Upper lobe of right lung (tissue), 1 donor: ENCODE measurements at regions not wholly inside any gene's neighbourhood (a gene's known extent, or its start where the extent isn't known, plus 50 kb on each side); places are given as distances from the start of the nearest gene placed in this dataset.

Source experiments
- ATAC-seq: fragments of 200-7000 bp; cut with Tn5 transposase; one replicate; pipeline ENCODE4 v1.9.1; 2020; ENCODE audit warnings: mild to moderate bottlenecking, moderate library complexity
- DNase-seq: peaks from one replicate; pipeline ENCODE4 v3.0.0-alpha.2; 2020
- H3K27ac ChIP-seq: fragments of 200-600 bp; one replicate; pipeline ENCODE4 v1.8.0; 2022
- H3K27me3 ChIP-seq: fragments of 200-600 bp; one replicate; pipeline ENCODE4 v1.8.0; 2022; ENCODE audit warnings: mild to moderate bottlenecking
- H3K36me3 ChIP-seq: fragments of 200-600 bp; one replicate; pipeline ENCODE4 v1.8.0; 2022
- H3K4me1 ChIP-seq: fragments of 200-600 bp; one replicate; pipeline ENCODE4 v1.8.0; 2022
- H3K4me3 ChIP-seq: fragments of 200-600 bp; one replicate; pipeline ENCODE4 v1.8.0; 2022; ENCODE audit warnings: mild to moderate bottlenecking
- H3K9me3 ChIP-seq: fragments of 200-600 bp; one replicate; pipeline ENCODE4 v1.8.0; 2022
- CTCF ChIP-seq: fragments of 200-600 bp; IDR thresholded peaks from one replicate; pipeline ENCODE4 v1.8.0; 2022; ENCODE audit warnings: antibody characterized with exemption
- intact Hi-C: fragments of 100-400 bp; cut with DNase I; formaldehyde crosslinking; loops from one replicate; pipeline ENCODE4 v1.11.0; 2022
- donor health status: DM: no; HTN: yes; CAD: no; lungs with severe emphysema.

- intact Hi-C loops, result no loop called here
- no peaks in the 10 kb centered on the region for H3K36me3 ChIP-seq
- DNase-seq (no peak), ATAC-seq (no peak)
- H3K9me3 ChIP-seq, result no peaks in the 10 kb centered on the region
- no peaks in the 10 kb centered on the region for H3K4me1 ChIP-seq
- H3K27me3 ChIP-seq, result no peaks in the 10 kb centered on the region
- H3K27ac ChIP-seq, result no peak overlapping the region
- TF ChIP-seq CTCF, result no peak
- no peak overlapping the region for H3K4me3 ChIP-seq
Observed at GRCh38 chr1:91608876-91609275, 108.2 kb downstream of the CDC7 start.

- no peak for DNase-seq
- Histone ChIP-seq H3K9me3 (no peaks in the 10 kb centered on the region), H3K27ac (no peak overlapping the region), H3K4me3 (no peak overlapping the region), H3K36me3 (no peaks in the 10 kb centered on the region), H3K4me1 (no peaks in the 10 kb centered on the region), H3K27me3 (no peaks in the 10 kb centered on the region)
- intact Hi-C loops, result no loop called here
- TF ChIP-seq CTCF, result no peak
- ATAC-seq, result no peak
Observed at GRCh38 chr1:91609551-91609950, 108.9 kb downstream of the CDC7 start.

- no peaks in the 10 kb centered on the region for H3K36me3 ChIP-seq
- H3K4me3 ChIP-seq, result no peak overlapping the region
- TF ChIP-seq CTCF, result no peak
- H3K27me3 ChIP-seq, result no peaks in the 10 kb centered on the region
- no peaks in the 10 kb centered on the region for H3K9me3 ChIP-seq
- intact Hi-C loops, result no loop called here
- DNase-seq (no peak), ATAC-seq (no peak)
- no peak overlapping the region for H3K27ac ChIP-seq
- no peaks in the 10 kb centered on the region for H3K4me1 ChIP-seq
Observed at GRCh38 chr1:91610102-91610501, 109.5 kb downstream of the CDC7 start.

GRCh38 chr1:91610789-91611188, 110.1 kb downstream of the CDC7 start:
- TF ChIP-seq CTCF, result no peak
- intact Hi-C loops, result no loop called here
- Histone ChIP-seq H3K36me3 (no peaks in the 10 kb centered on the region), H3K4me1 (no peaks in the 10 kb centered on the region), H3K27me3 (no peaks in the 10 kb centered on the region), H3K4me3 (no peak overlapping the region), H3K27ac (no peak overlapping the region), H3K9me3 (no peaks in the 10 kb centered on the region)
- no peak for ATAC-seq
- DNase-seq, result no peak

GRCh38 chr1:91611483-91611917, 110.8 kb downstream of the CDC7 start:
- no peak for TF ChIP-seq CTCF
- H3K27ac ChIP-seq, result no peak overlapping the region
- ATAC-seq (peak; percentile 88), DNase-seq (peak; percentile 69)
- no peaks in the 10 kb centered on the region for H3K9me3 ChIP-seq
- intact Hi-C loops, result no loop called here
- H3K36me3 ChIP-seq, result no peaks in the 10 kb centered on the region
- no peaks in the 10 kb centered on the region for H3K4me1 ChIP-seq
- no peak overlapping the region for H3K4me3 ChIP-seq
- H3K27me3 ChIP-seq, result no peaks in the 10 kb centered on the region

GRCh38 chr1:91613595-91613994, 112.9 kb downstream of the CDC7 start:
- ATAC-seq (no peak), DNase-seq (no peak)
- TF ChIP-seq CTCF, result no peak
- Histone ChIP-seq H3K4me3 (no peak overlapping the region), H3K27ac (no peak overlapping the region), H3K36me3 (no peaks in the 10 kb centered on the region), H3K9me3 (no peaks in the 10 kb centered on the region), H3K4me1 (no peaks in the 10 kb centered on the region), H3K27me3 (no peaks in the 10 kb centered on the region)
- intact Hi-C loops, result no loop called here
